Stimulated activated CD4-positive, alpha-beta T cell treated with anti-CD3 and anti-CD28 coated beads, Interleukin-2, amount 100 ng/mL, for 48 hours (primary cell): ENCODE measurements at regions not wholly inside any gene's neighbourhood (a gene's known extent, or its start where the extent isn't known, plus 50 kb on each side); places are given as distances from the start of the nearest gene placed in this dataset.

Experiments used
- DNase-seq, 2 donors: peaks; one replicate each; pipeline ENCODE4 v3.0.0-alpha.2; 2020

- DNase-seq, result no peak
Measured at GRCh38 chr2:192253692-192254091, 59.0 kb upstream of the TMEFF2 start.

- no peak for DNase-seq
Measured at GRCh38 chr2:192250961-192251360, 56.2 kb upstream of the TMEFF2 start.

- DNase-seq, result no peak
Measured at GRCh38 chr2:192247456-192247855, 52.7 kb upstream of the TMEFF2 start.

GRCh38 chr2:192246297-192246696 lies 51.6 kb upstream of the TMEFF2 start:
- DNase-seq, result no peak

- no peak for DNase-seq
Measured at GRCh38 chr2:192245329-192245728, 50.6 kb upstream of the TMEFF2 start.
